ENCODE measurements at regions not wholly inside any gene's neighbourhood (a gene's known extent, or its start where the extent isn't known, plus 50 kb on each side); places are given as distances from the start of the nearest gene placed in this dataset.

DNA sequence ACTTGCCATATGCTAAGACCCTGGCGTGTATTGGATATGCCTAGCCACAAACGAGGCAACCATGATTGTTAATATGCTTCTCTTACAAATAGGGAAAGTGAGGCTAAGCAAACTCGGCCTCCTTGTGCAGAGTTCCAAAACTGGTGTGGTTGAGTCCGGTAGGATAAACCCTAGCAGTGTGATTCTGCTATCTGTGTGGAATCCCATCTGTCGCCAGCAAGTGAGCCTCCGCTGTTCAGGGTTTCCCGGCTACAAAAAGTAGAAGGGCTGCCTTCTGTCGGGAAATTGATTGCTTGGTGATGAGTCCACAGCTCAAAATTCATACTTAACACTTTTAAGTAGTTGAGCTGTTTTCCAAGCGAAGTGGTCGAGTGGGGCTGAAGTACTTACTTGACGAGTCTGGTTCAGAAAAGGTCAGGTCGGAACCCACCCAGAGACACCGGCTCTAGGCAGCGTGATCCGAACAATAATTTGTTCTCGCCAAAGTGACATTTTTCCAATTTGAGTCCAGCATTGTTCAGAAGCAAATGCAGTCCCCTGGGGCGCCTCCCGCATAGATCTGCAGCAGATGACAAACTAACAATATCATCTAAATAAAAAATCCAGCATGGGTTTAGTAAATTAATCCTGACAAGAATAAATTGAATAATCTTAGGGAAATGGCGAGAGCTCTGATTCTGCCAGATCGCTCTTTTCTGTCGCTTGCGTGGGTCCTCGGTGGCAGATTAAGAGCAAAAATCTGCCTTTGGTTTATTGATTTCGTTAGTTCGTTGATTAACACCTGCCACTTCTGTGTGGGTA is 686.7 kb upstream of the RBFOX1 start:
- no peak for DNase-seq

DNA sequence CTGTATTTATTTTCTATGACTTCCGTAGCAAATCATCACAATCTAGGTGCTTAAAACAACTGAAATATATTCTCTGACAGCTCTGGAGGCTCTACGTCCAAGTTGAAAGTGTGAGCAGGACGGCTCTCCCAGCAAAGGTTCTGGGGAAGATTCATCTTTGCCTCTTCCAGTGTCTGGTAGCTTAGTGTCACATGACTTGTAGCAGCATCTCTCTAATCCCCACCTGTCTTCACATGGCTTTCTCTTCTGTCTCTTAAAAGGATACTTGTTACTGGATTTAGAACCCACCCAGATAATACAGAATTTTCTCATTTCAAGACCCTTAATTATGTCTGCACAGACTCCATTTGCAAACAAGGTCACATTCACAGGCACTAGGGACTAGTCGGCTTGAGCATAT is 687.7 kb upstream of the RBFOX1 start:
- no peak for DNase-seq

- peak; percentile 57 for DNase-seq
Observed at GRCh38 chr16:6643080-6643686, 689.5 kb upstream of the RBFOX1 start.

DNA sequence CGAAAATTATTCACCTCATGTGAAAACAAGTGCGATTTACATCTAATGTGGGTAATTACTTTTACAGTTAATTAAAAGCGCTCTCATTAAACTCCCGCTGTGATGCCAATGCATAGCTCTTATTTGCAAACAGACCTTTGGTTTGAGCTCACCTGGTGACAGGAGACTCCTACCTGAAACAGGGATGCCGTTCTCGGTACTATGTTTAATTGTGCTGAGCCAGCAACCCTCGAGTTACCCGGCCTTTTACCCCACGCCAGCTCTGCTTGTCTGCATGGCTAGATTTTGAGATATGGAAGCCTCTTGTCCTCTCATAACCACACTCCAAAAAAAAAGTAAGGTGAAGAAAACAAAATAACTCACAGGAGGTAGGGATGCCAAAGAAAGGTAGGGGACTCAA is 690.4 kb upstream of the RBFOX1 start:
- DNase-seq: no peak

DNA sequence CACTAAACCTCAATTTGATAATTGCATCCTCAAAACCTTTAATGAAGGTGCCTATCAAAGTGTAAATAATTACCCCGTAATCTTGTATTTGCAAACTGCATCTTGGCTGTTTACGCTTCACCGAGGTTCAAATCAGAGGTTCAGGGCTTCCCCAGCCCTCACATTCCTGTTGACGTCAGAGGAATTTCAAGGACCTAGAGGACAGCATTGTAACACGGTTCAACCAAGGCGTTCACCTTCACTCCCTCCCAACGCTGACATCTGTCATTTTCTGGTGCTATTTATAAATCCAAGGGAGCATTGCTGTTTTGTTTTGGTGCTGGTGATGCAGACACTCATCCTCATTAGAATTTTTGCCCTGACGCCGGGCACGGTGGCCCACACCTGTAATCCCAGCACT is 691.6 kb upstream of the RBFOX1 start:
- DNase-seq: no peak

DNA sequence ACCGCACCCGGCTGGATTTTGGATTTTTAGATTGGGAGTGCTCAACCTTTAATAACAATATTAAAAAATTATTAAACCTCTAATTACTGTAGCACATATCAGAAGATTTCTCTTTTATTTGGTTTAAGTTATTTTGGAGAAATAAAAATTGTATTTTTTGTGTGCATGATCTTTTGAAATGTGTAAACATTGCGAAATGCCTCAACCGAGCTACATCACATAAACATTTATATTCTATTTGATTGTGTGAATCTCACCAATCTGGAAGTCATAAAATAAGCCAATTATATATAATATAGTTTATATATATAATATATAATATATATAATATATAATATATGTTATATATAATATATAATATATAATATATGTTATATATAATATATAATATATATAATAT is 696.2 kb upstream of the RBFOX1 start:
- no peak for DNase-seq

DNA sequence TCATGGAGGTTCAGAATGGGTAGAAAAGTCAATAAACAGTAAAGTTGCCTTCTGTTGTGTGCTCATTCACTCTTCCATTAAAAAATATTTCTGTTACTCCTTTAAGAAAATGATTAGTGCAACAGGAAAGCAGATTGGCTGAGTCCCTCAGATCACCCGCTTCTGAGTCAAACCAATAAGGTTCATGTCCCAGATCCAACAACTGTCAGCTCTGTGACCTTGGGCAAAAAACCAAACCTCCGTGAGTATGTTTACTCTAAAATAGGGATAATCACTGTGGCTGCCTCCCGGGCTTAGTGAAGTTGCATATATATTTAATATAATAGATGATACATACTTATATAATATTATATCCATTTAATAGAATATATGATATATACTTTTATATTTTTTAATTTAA is 698.5 kb upstream of the RBFOX1 start:
- DNase-seq: no peak

DNA sequence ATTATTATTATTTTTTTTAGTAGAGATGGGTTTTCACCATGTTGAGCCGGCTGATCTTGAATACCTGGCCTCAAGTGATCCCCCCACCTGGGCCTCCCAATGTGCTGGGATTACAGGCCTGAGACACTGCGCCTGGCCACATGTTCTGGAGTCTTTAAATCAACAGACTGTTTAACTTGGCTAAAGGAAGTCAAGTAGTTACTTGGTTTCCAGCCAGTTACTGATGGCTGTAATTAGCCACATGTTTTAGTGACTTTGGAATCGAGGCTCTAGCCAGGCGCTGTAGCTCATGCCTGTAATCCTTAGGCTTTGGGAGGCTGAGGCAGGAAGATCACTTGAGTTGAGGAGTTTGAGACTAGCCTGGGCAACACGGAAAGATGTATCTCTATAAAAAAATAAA is 699.2 kb upstream of the RBFOX1 start:
- DNase-seq: no peak

GRCh38 chr16:6629110-6629509 is 703.5 kb upstream of the RBFOX1 start:
- DNase-seq: no peak

DNA sequence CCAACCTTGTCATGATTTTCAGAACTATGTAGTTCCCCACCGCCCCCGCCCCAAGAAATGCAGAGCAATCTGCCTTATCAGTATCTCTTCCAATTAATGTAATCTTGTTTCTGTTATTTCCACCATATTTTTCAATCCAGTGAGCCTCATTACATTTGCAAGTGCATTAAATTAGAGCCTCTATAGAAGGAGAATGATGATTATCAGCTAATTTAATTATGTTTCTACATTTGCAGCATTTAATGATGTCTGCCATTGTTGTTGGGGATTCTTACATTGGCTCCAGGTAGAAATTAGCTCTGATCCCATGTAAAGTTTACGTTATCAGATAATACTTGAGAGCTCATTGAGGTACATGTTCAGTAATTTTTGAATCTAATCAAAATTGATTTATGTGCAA is 707.0 kb upstream of the RBFOX1 start:
- DNase-seq: no peak

GRCh38 chr16:6618874-6619273 is 713.8 kb upstream of the RBFOX1 start:
- DNase-seq: no peak

GRCh38 chr16:6616746-6617145 is 715.9 kb upstream of the RBFOX1 start:
- no peak for DNase-seq

DNA sequence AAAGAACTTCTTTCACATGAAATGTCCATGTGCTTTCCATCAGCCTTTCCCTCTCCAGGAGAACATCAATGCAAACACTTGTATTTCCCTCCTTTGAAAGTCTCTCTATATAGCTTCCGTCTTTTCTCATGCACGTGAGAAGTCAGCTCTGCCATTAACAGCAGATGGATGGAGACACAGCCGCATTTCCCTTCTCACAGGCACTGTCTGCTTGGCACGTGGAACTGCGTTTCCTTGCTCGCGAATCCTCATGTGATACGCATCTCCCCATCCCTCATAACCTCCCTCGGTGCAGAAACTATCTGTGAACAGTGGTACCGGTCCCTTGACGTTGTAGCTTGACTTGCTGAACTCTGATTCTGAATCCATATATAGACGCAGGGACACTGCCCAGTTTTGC is 717.0 kb upstream of the RBFOX1 start:
- no peak for DNase-seq

DNA sequence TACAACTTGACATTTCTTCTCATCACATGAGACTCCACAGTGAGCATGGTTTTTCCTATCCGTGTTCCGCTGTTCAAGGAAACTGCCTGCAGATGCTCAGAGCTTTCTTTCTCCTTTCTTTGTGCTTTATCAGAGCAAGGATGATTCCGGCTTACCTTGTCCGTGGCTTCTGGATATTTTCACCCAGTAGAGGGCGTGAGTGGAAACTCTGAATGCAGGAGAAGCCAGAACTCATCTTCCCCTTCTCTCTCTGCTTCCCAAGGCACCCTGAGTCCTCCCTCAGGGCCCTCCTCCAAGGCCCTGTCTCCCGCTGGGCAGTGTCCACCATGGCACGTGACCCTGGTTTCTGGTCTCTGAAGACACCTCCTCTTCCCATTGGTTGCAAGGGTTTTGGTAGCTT is 721.1 kb upstream of the RBFOX1 start:
- no peak for DNase-seq

DNA sequence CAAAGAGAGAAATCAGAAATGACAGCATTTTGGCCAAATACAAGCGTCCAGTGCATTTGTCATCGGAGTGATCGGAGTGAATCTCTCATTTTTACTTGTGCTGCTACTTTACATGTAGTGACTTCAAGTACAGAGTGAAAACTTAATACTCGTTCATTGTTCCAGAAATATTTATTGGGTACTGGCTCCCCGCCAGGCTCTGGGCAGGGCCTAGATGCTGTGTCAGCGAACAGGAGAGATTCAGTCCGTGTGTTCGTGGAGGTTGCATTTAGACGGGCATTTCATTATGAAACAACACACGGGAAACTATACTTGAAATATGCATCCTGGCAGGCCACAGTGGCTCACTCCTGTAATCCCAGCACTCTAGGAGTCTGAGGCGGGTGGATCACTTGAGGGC is 727.2 kb upstream of the RBFOX1 start:
- no peak for DNase-seq

DNA sequence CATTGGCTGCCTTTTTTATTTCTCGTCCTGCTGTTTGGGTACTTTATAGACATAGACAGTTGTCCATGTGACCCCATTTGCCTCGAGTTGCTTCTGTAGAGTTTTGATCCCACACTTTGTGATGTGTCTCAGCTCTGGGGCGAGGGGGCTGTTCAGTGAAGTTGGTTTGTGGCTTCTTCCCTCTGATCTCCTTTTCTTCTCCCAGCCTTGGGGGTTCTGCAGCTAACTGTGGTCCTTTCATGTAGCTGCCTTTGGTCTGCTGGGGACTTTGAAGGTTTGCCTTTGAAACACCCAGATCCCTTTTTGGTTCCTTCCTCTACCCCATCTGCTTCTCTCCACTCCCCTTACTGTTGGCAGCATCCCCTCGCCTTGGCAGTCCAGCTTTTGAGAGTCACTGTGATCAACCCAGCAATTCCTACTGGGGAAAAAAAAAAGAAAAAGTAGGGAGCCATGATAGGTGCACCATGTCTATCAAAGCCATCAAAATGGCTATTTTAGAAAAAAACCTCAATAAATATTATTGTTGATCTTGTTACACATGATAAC is 728.8 kb upstream of the RBFOX1 start:
- DNase-seq: no peak

DNA sequence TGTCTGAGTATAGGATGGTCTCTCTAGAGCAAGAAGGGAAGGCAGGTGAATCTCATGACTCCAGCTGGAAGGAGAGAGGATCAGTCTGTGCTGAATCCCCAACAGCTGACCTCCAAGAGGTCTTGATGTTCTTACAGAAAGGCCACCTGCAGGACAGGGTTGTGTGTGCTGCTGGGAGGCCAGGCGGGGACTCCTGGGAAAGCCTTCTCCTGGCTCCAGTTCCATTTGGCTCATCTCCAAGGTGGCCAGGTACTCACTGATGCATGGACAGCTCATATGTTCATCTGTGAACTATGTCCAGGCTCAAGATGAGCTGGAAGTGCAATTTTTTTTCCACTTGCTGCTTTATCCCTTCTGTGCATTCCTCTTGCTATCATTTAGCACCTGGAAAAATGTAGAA is 730.2 kb upstream of the RBFOX1 start:
- no peak for DNase-seq

DNA sequence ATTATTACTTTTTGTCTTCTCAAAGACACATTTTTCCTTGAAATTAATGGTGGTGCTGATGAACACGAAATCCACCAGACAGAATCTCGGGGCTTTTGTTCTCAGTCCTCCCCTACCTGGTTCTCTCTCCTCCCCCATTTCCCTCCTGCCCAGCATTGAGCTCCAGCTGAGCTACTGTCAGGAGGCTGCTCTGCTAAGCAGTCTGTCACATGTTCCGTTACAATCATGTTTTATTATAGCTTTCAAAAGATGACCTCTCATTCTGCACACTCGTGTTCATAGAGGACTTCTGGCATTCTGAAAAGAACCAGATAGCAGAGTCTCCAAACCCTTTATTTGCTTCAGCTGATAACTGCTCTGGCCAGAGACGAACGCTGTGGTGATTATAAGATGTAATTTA is 732.5 kb upstream of the RBFOX1 start:
- DNase-seq: no peak

- no peak for DNase-seq
Observed at GRCh38 chr16:6593799-6594198, 738.8 kb upstream of the RBFOX1 start.

GRCh38 chr16:6576606-6577005 is 756.0 kb upstream of the RBFOX1 start:
- no peak for DNase-seq

DNA sequence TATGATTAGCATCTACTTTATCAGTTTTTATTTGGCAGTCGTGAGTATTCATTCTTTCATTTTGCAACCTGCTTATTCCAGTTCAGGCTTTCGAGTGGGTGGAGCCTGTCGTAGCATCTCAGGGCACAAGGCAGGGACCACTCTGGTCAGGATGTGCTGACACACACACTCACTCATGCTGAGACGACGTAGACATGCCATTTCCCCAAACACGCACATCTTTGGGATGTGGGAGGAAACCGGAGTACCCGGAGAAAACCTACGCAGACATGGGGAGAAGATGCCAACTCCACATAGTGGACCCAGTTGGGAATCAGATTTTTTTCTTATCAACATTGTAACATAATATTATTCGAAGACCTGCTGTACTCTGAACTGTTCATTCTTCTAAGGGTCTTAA is 756.5 kb upstream of the RBFOX1 start:
- no peak for DNase-seq

- no peak for DNase-seq
Observed at GRCh38 chr16:6574146-6574545, 758.5 kb upstream of the RBFOX1 start.

GRCh38 chr16:6573577-6573976 is 759.1 kb upstream of the RBFOX1 start:
- DNase-seq: no peak

- DNase-seq: no peak
Observed at GRCh38 chr16:6571044-6571443, 761.6 kb upstream of the RBFOX1 start.

- DNase-seq: no peak
Observed at GRCh38 chr16:6570530-6570929, 762.1 kb upstream of the RBFOX1 start.
